Astrocyte of the spinal cord (primary cell): ENCODE measurements at regions not wholly inside any gene's neighbourhood (a gene's known extent, or its start where the extent isn't known, plus 50 kb on each side); places are given as distances from the start of the nearest gene placed in this dataset.

Experiments used
- DNase-seq: peaks from one replicate; pipeline ENCODE4 v3.0.0; 2011; ENCODE audit warnings: low read depth, low spot score
- H3K4me3 ChIP-seq: 2 replicates; pipeline ENCODE4 v1.5.1; 2011; ENCODE audit warnings: low read depth, mild to moderate bottlenecking, low read length, moderate library complexity
- in situ Hi-C: cut with HindIII; loops from 2 replicates; pipeline ENCODE4 v1.10.0; 2017; ENCODE audit warnings: low sequenced_read_pairs
- TF ChIP-seq, protein P1 (sequence below): IDR thresholded peaks from 2 replicates; pipeline ENCODE4 v1.5.1; 2012; ENCODE audit warnings: low read depth, mild to moderate bottlenecking, low read length, inconsistent platforms

DNA sequence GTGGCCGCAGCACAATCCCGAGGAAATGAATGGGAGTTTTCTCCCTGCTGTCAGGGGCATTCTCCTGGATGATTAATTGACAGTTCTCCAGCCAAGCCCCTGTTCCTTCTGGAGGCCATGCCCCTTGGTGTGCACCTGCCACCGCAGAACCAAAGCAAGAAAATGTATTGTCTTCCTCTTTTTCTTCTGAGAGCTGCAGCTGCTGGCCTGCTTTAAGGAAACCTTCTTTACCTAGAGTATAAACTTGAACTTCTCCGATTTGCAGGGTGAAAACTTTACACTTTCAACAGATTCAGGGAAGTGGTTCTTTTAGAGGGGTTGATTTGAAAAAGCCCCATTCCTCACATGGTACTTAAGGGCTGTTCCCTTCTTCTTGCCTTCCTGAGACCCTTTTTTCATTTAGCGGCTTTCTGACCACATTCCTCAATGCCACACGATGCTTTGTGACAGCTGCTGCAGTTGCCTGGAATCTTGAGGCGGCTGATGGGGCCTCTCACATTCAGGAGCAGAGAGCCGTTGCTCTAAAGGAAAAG, 402.8 kb downstream of the TXNL1 start:
- no peak overlapping the region for H3K4me3 ChIP-seq
- in situ Hi-C loops, result no loop called here
- TF ChIP-seq, protein P1, sequence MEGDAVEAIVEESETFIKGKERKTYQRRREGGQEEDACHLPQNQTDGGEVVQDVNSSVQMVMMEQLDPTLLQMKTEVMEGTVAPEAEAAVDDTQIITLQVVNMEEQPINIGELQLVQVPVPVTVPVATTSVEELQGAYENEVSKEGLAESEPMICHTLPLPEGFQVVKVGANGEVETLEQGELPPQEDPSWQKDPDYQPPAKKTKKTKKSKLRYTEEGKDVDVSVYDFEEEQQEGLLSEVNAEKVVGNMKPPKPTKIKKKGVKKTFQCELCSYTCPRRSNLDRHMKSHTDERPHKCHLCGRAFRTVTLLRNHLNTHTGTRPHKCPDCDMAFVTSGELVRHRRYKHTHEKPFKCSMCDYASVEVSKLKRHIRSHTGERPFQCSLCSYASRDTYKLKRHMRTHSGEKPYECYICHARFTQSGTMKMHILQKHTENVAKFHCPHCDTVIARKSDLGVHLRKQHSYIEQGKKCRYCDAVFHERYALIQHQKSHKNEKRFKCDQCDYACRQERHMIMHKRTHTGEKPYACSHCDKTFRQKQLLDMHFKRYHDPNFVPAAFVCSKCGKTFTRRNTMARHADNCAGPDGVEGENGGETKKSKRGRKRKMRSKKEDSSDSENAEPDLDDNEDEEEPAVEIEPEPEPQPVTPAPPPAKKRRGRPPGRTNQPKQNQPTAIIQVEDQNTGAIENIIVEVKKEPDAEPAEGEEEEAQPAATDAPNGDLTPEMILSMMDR, result no peak
- peak; percentile 42 for DNase-seq

DNA sequence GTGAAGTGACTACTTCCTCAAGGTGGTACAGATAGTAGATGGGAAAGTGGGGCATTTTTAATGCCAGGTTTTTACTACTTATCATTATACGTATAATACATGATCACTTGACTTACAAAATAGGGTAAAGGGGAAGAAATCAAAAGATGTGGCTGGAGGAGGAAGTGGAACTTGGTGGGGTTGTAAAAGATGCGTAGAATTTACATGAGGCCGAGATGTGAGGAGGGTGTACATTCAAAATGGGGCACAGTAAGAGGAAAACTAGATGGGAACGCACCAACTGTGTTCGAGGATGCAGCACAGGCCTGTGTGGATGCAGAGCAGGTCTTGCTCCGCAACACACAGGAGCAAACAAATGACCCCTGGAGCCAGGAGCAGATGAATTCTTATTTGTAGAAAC, 403.3 kb downstream of the TXNL1 start:
- H3K4me3 ChIP-seq, result no peak overlapping the region
- TF ChIP-seq, protein P1, result no peak
- in situ Hi-C loops, result no loop called here
- no peak for DNase-seq

DNA sequence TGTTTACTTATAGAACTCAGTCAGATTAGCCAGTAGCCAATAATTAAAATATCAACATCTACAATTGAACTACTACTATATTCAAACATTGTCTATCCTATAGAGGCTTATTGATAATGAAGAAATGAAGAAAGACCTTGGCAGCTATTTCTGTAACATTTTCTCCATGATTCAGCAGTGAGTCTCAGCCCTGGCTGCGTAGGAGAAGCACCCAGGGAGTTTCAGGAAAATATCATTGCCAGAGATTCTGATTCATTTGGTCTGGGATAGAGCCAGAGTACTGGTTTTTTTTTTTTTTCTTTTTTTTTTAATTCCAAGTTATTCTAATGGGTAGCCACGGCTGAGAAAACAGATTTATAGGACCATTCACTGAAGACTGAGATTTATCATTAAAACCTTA, 404.8 kb downstream of the TXNL1 start:
- peak; percentile 91 for DNase-seq
- TF ChIP-seq, protein P1, result no peak
- in situ Hi-C loops, result no loop called here
- no peak overlapping the region for H3K4me3 ChIP-seq

DNA sequence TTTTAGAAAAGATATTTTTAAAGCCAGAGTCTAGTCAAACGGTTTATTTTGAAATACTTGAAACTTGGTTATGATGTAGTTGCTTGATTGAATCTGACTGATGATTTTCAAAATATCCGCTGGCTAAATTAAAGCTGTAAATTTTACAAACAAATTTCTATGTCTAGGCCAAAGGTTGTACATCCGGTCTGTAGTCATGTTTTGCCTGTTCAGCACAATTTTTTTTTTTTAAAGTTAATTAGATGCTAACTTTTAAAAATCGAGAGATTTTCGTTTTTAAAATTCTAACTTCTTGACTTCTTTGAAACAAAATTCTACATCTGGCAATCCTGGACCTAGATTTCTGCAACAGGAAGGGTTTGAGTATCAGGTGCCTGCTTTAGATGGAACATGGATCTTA, 412.4 kb downstream of the TXNL1 start:
- TF ChIP-seq, protein P1, result no peak
- no peak for DNase-seq
- H3K4me3 ChIP-seq, result no peak overlapping the region
- in situ Hi-C loops, result no loop called here

DNA sequence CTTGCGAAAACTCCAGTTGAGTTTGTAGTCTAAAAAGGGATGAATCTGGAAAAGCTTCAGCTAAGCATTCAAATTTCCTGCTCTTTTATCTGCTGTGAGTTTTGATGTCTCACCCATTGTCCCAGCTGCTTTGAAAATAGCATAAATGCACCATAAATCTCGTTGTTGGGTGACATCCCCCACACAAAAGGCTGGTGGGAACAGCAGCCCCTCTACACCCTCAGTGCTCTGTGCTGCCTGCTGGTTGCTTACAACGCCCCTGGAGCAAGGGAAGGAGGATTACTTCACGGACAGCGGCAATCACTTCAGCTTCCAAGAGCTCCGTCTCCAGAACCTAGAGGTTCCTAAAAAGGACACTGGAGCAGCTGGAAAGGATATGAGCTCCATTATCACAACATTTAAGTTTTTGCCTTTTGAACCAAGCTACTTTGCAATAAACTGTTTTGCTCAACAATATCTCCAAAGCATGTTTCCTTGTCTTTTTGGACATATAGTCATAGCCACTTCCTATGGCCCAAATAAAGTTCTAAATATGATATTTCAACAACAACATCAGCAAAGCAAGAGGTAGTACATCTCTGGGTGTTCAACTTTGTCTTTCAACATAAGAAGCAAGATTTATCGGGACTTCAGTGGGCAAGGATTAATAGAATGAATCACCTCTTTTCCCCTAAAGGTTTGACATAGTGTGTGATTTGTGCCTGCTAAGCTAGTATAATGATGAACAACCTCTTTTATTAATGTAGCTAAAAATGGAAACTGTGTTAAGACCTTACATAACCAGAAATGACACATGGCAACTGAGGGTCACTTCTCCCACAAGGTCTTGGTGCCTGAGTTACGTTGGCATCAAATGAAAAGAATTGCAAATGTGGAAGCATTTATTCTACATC, 413.5 kb downstream of the TXNL1 start:
- in situ Hi-C loops, result no loop called here
- H3K4me3 ChIP-seq, result no peak overlapping the region
- DNase-seq, result no peak
- TF ChIP-seq, protein P1, result no peak

DNA sequence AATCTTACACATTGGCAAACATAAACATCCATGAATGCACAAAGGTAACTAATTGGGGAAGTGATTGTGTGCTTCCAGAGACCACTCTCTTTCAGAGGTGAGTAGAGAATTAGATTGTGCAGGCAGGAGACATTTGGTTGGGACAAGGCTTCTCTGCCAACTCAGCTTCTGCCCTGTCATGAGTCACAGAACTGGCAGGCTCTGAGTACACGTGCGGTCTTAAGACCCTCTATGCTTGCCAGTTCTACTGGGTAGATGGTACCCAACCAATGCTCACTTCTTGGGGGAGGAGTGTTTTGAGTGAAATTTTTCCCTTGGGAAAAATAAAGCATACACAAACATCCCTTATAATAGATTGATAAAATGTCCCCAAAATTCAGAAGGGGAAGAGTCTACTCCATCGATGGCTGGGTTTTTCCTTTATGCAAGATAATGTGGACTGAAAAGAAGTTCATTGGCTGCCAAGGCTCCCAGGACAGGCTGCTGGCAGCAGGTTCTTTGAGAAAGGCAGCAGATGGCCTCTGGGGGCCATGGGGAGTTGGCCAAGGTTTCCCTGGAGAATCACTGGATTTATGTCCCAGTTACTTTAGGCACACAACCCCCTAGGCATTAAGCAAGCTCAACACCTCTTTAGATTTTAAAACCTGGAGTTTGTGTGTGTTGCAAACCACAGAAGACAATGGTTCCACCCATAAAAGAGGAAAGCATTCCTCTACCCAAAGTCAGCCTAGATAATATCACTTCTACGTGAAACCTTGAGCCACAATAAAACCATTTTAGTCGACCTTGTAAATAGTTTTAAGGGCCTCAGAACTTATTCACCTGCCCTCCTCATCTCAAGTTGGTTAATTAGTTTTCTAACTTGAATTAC, 417.0 kb downstream of the TXNL1 start:
- in situ Hi-C loops, result no loop called here
- DNase-seq, result no peak
- no peak overlapping the region for H3K4me3 ChIP-seq
- TF ChIP-seq, protein P1, result no peak
